Neural progenitor cell (in vitro differentiated cells): ENCODE measurements at regions not wholly inside any gene's neighbourhood (a gene's known extent, or its start where the extent isn't known, plus 50 kb on each side); places are given as distances from the start of the nearest gene placed in this dataset.

Experiments
- DNase-seq: peaks from one replicate; pipeline ENCODE4 v3.0.0-alpha.2; 2016; ENCODE audit warnings: low spot score
- H2AFZ ChIP-seq: fragments of 200-600 bp; sonication (generic); replicated peaks from 2 replicates; pipeline ENCODE4 v1.6.1; 2016; ENCODE audit warnings: antibody characterized with exemption
- H3F3A ChIP-seq: fragments of 200-600 bp; sonication (generic); 2 replicates; pipeline ENCODE4 v1.6.1; 2016; ENCODE audit warnings: antibody characterized with exemption, low read depth
- H3K27ac ChIP-seq: fragments of 200-600 bp; sonication (generic); 2 replicates; pipeline ENCODE4 v1.5.1; 2016; ENCODE audit warnings: mild to moderate bottlenecking
- H3K27me3 ChIP-seq: fragments of 200-600 bp; sonication (generic); 2 replicates; pipeline ENCODE4 v1.6.1; 2016; ENCODE audit warnings: mild to moderate bottlenecking, moderate library complexity
- H3K36me3 ChIP-seq: fragments of 200-600 bp; sonication (generic); 2 replicates; pipeline ENCODE4 v1.5.1; 2016
- H3K4me1 ChIP-seq: fragments of 200-600 bp; sonication (generic); 2 replicates; pipeline ENCODE4 v1.6.1; 2016; ENCODE audit warnings: mixed run types
- H3K4me2 ChIP-seq: fragments of 200-600 bp; sonication (generic); 2 replicates; pipeline ENCODE4 v1.6.1; 2016
- H3K4me3 ChIP-seq: fragments of 200-600 bp; sonication (generic); 2 replicates; pipeline ENCODE4 v1.5.1; 2016
- H3K79me2 ChIP-seq: fragments of 200-600 bp; sonication (generic); 2 replicates; pipeline ENCODE4 v1.6.1; 2016; ENCODE audit warnings: low read depth
- H3K9ac ChIP-seq: fragments of 200-600 bp; sonication (generic); 2 replicates; pipeline ENCODE4 v1.6.1; 2016
- H3K9me3 ChIP-seq: fragments of 200-600 bp; sonication (generic); 2 replicates; pipeline ENCODE4 v1.5.1; 2016; ENCODE audit warnings: low read depth
- H4K20me1 ChIP-seq: fragments of 200-600 bp; sonication (generic); 2 replicates; pipeline ENCODE4 v1.6.1; 2016; ENCODE audit warnings: low read depth
- H3K27ac Mint-ChIP-seq: 3 replicates; pipeline ENCODE4 v1.8.0; 2021; ENCODE audit warnings: mixed read lengths
- H3K27me3 Mint-ChIP-seq: 2 replicates; pipeline ENCODE4 v1.8.0; 2022; ENCODE audit warnings: low read depth, mild to moderate bottlenecking, inconsistent platforms, moderate library complexity, mixed read lengths; ENCODE audit not compliant: insufficient read depth
- H3K36me3 Mint-ChIP-seq: 3 replicates; pipeline ENCODE4 v1.8.0; 2021; ENCODE audit warnings: mixed read lengths
- H3K4me1 Mint-ChIP-seq: 3 replicates; pipeline ENCODE4 v1.8.0; 2021; ENCODE audit warnings: mixed read lengths
- H3K4me3 Mint-ChIP-seq: 3 replicates; pipeline ENCODE4 v1.8.0; 2021; ENCODE audit warnings: mild to moderate bottlenecking, moderate library complexity, mixed read lengths
- H3K9me3 Mint-ChIP-seq: 3 replicates; pipeline ENCODE4 v1.8.0; 2020; ENCODE audit warnings: mixed read lengths
- EZH2 ChIP-seq: fragments of 200-600 bp; sonication (generic); IDR thresholded peaks from 2 replicates; pipeline ENCODE4 v1.6.1; 2017; ENCODE audit warnings: antibody characterized with exemption, mild to moderate bottlenecking, moderate library complexity
- EZH2phosphoT487 ChIP-seq: fragments of 200-600 bp; sonication (generic); IDR thresholded peaks from 2 replicates; pipeline ENCODE4 v1.6.1; 2017; ENCODE audit warnings: antibody characterized with exemption
- TF ChIP-seq, protein P1 (sequence below): fragments of 200-600 bp; sonication (generic); IDR thresholded peaks from 2 replicates; pipeline ENCODE4 v1.5.1; 2017; ENCODE audit warnings: antibody characterized with exemption, mild to moderate bottlenecking

DNA sequence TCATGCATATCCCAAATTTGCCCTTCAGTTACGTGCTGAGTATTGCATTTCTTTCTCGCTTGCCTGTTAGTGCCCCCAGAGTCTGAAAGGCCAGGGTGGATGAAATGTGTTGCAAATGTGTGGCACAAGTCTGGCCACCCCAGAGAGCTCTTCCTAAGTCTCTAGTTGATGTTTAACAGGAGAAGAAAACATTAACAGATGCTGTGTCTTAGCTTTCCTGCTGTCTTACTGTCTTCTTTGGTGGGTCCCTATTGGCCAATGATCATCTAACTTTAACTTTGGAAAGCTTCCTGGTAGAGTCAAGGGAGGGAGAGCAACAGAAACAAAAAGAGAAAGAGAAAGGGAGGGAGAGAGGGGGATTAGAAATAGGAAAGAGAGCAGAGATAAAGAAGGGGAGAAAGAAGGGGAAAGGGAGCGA, 76.7 kb upstream of the P3H2 start:
- H3K4me3 ChIP-seq, result peak overlapping the region; percentile 0
- no peaks in the 10 kb centered on the region for H3K36me3 ChIP-seq
- peaks cover 16% of the 10 kb centered on the region for H3K4me1 ChIP-seq
- H3F3A ChIP-seq, result peaks cover 23% of the 10 kb centered on the region
- Mint-ChIP-seq H3K36me3 (no peaks in the 10 kb centered on the region), H3K4me3 (no peak overlapping the region), H3K4me1 (peaks cover 23% of the 10 kb centered on the region), H3K9me3 (no peaks in the 10 kb centered on the region), H3K27ac (peak overlapping the region; percentile 32), H3K27me3 (no peaks in the 10 kb centered on the region)
- H3K27me3 ChIP-seq, result no peaks in the 10 kb centered on the region
- peak overlapping the region; percentile 65 for H3K4me2 ChIP-seq
- no peaks in the 10 kb centered on the region for H4K20me1 ChIP-seq
- H3K9ac ChIP-seq, result no peak overlapping the region
- H3K27ac ChIP-seq, result peak overlapping the region; percentile 43
- TF ChIP-seq, protein P1, sequence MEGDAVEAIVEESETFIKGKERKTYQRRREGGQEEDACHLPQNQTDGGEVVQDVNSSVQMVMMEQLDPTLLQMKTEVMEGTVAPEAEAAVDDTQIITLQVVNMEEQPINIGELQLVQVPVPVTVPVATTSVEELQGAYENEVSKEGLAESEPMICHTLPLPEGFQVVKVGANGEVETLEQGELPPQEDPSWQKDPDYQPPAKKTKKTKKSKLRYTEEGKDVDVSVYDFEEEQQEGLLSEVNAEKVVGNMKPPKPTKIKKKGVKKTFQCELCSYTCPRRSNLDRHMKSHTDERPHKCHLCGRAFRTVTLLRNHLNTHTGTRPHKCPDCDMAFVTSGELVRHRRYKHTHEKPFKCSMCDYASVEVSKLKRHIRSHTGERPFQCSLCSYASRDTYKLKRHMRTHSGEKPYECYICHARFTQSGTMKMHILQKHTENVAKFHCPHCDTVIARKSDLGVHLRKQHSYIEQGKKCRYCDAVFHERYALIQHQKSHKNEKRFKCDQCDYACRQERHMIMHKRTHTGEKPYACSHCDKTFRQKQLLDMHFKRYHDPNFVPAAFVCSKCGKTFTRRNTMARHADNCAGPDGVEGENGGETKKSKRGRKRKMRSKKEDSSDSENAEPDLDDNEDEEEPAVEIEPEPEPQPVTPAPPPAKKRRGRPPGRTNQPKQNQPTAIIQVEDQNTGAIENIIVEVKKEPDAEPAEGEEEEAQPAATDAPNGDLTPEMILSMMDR, result no peak
- TF ChIP-seq EZH2phosphoT487 (no peak), EZH2 (no peak)
- DNase-seq, result peak; percentile 36
- H2AFZ ChIP-seq, result peak overlapping the region; percentile 93
- no peaks in the 10 kb centered on the region for H3K9me3 ChIP-seq
- H3K79me2 ChIP-seq, result no peaks in the 10 kb centered on the region

- no peak overlapping the region for H3K9ac ChIP-seq
- H3K27ac ChIP-seq, result no peak overlapping the region
- H3K27ac Mint-ChIP-seq, result no peak overlapping the region
- no peak overlapping the region for H3K4me3 Mint-ChIP-seq
- H3F3A ChIP-seq, result peaks cover 23% of the 10 kb centered on the region
- peak; percentile 12 for DNase-seq
- peaks cover 2% of the 10 kb centered on the region for H3K27me3 Mint-ChIP-seq
- H3K4me1 ChIP-seq, result peaks cover 16% of the 10 kb centered on the region
- no peaks in the 10 kb centered on the region for H3K27me3 ChIP-seq
- no peak overlapping the region for H3K4me3 ChIP-seq
- no peaks in the 10 kb centered on the region for H4K20me1 ChIP-seq
- no peaks in the 10 kb centered on the region for H3K79me2 ChIP-seq
- peaks cover 23% of the 10 kb centered on the region for H3K4me1 Mint-ChIP-seq
- peaks cover 2% of the 10 kb centered on the region for H3K9me3 Mint-ChIP-seq
- H3K9me3 ChIP-seq, result no peaks in the 10 kb centered on the region
- H3K36me3 Mint-ChIP-seq, result no peaks in the 10 kb centered on the region
- no peak overlapping the region for H3K4me2 ChIP-seq
- no peaks in the 10 kb centered on the region for H3K36me3 ChIP-seq
- no peak for TF ChIP-seq EZH2
- no peak for TF ChIP-seq EZH2phosphoT487
- TF ChIP-seq, protein P1, result no peak
- H2AFZ ChIP-seq, result no peak overlapping the region
These were observed 73.8 kb upstream of the P3H2 start for GRCh38 chr3:190194506-190194905.

DNA sequence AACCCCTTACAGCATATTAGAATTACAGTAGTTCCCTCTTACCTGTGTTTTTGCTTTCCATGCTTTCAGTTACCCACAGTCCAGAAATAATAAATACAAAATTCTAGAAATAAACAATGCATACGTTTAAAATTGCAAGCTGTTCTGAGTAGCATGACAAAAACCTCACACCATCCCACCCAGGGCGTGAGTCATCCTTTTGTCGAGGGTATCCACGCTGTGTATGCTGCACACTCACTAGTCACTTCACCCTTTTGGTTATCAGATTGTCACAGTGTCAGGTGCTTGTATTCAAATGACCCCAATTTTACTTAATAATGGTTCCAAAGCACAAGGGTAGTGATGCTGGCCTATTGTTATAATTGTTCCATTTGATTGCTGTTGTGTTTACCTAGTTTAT, 72.5 kb upstream of the P3H2 start:
- Mint-ChIP-seq H3K4me1 (peaks cover 23% of the 10 kb centered on the region), H3K27ac (no peak overlapping the region), H3K9me3 (peaks cover 2% of the 10 kb centered on the region), H3K4me3 (no peak overlapping the region), H3K27me3 (peaks cover 2% of the 10 kb centered on the region), H3K36me3 (no peaks in the 10 kb centered on the region)
- no peak for TF ChIP-seq EZH2
- no peak for TF ChIP-seq EZH2phosphoT487
- TF ChIP-seq, protein P1, result no peak
- H3K4me2 ChIP-seq, result no peak overlapping the region
- H4K20me1 ChIP-seq, result no peaks in the 10 kb centered on the region
- no peaks in the 10 kb centered on the region for H3K9me3 ChIP-seq
- H3K4me1 ChIP-seq, result peaks cover 14% of the 10 kb centered on the region
- no peaks in the 10 kb centered on the region for H3K36me3 ChIP-seq
- no peaks in the 10 kb centered on the region for H3K79me2 ChIP-seq
- no peak overlapping the region for H2AFZ ChIP-seq
- no peak overlapping the region for H3K4me3 ChIP-seq
- no peak overlapping the region for H3K9ac ChIP-seq
- H3K27ac ChIP-seq, result no peak overlapping the region
- peaks cover 21% of the 10 kb centered on the region for H3F3A ChIP-seq
- DNase-seq, result no peak
- no peaks in the 10 kb centered on the region for H3K27me3 ChIP-seq
